OCI-LY3 (cell line): ENCODE measurements at regions not wholly inside any gene's neighbourhood (a gene's known extent, or its start where the extent isn't known, plus 50 kb on each side); places are given as distances from the start of the nearest gene placed in this dataset.

Source experiments
- H2AFZ ChIP-seq: fragments of 200-600, 300-600 bp; shearing (Covaris generic); 2 replicates; pipeline ENCODE4 v1.6.0; 2014; ENCODE audit warnings: antibody characterized with exemption, low read depth, low read length
- H3K27ac ChIP-seq: fragments of 200-600, 300-600 bp; sonication (generic); 2 replicates; pipeline ENCODE4 v1.5.1; 2014; ENCODE audit warnings: mild to moderate bottlenecking, low read length, moderate library complexity, mixed read lengths
- H3K27me3 ChIP-seq: fragments of 200-600, 300-600 bp; sonication (generic); 2 replicates; pipeline ENCODE4 v1.6.1; 2014; ENCODE audit warnings: low read depth, low read length, mixed read lengths
- H3K36me3 ChIP-seq: fragments of 200-600, 300-600 bp; sonication (generic); replicated peaks from 2 replicates; pipeline ENCODE3; 2014; ENCODE audit warnings: low read depth, low read length, mixed read lengths
- H3K4me1 ChIP-seq: fragments of 300-600, 200-600 bp; sonication (generic); 2 replicates; pipeline ENCODE4 v1.6.1; 2014; ENCODE audit warnings: low read length, mixed read lengths
- H3K4me2 ChIP-seq: fragments of 200-600, 300-600 bp; sonication (generic); 2 replicates; pipeline ENCODE4 v1.6.1; 2014; ENCODE audit warnings: low read length, mixed read lengths
- H3K4me3 ChIP-seq: fragments of 300-600, 200-600 bp; sonication (generic); 2 replicates; pipeline ENCODE4 v1.5.1; 2014; ENCODE audit warnings: antibody characterized with exemption, mild to moderate bottlenecking, low read length, moderate library complexity
- H3K79me2 ChIP-seq: fragments of 300-600, 200-600 bp; shearing (Covaris generic); 2 replicates; pipeline ENCODE4 v1.6.1; 2014; ENCODE audit warnings: mild to moderate bottlenecking, low read length, mixed read lengths
- H3K9ac ChIP-seq: fragments of 300-600, 200-600 bp; shearing (Covaris generic); 2 replicates; pipeline ENCODE4 v1.6.0; 2014; ENCODE audit warnings: mild to moderate bottlenecking, low read length, moderate library complexity
- H3K9me3 ChIP-seq: fragments of 200-600, 300-600 bp; shearing (Covaris generic); 2 replicates; pipeline ENCODE4 v1.6.1; 2014; ENCODE audit warnings: low read length, mixed read lengths; ENCODE audit not compliant: insufficient read depth
- H4K20me1 ChIP-seq: fragments of 200-600, 300-600 bp; sonication (generic); 2 replicates; pipeline ENCODE4 v1.6.1; 2016; ENCODE audit warnings: low read length, mixed read lengths; ENCODE audit not compliant: insufficient read depth
- CTCF ChIP-seq: fragments of 200-600, 300-600 bp; sonication (generic); IDR thresholded peaks from 2 replicates; pipeline ENCODE4 v1.5.1; 2014; ENCODE audit warnings: antibody characterized with exemption, low read length, low read depth
- EZH2phosphoT487 ChIP-seq: fragments of 200-600 bp; shearing (Covaris generic); IDR thresholded peaks from 2 replicates; pipeline ENCODE4 v1.6.1; 2018; ENCODE audit warnings: antibody characterized with exemption, mixed run types, low read depth

- no peak for TF ChIP-seq EZH2phosphoT487
- TF ChIP-seq CTCF: no peak
- H3K27me3 ChIP-seq: no peaks in the 10 kb centered on the region
- no peaks in the 10 kb centered on the region for H3K79me2 ChIP-seq
- H3K9me3 ChIP-seq: no peaks in the 10 kb centered on the region
- H3K4me1 ChIP-seq: no peaks in the 10 kb centered on the region
- no peaks in the 10 kb centered on the region for H4K20me1 ChIP-seq
- H3K9ac ChIP-seq: no peak overlapping the region
- no peak overlapping the region for H3K4me3 ChIP-seq
- H3K36me3 ChIP-seq: no peaks in the 10 kb centered on the region
- no peak overlapping the region for H3K4me2 ChIP-seq
- H3K27ac ChIP-seq: no peak overlapping the region
- no peak overlapping the region for H2AFZ ChIP-seq
Observed at GRCh38 chr7:86214734-86215133, 429.0 kb upstream of the GRM3 start.

- Histone ChIP-seq H3K4me2 (no peak overlapping the region), H3K9me3 (no peaks in the 10 kb centered on the region), H3K27me3 (no peaks in the 10 kb centered on the region), H3K4me3 (no peak overlapping the region), H3K36me3 (no peaks in the 10 kb centered on the region), H3K79me2 (no peaks in the 10 kb centered on the region), H2AFZ (no peak overlapping the region), H3K4me1 (no peaks in the 10 kb centered on the region), H3K27ac (no peak overlapping the region), H4K20me1 (no peaks in the 10 kb centered on the region), H3K9ac (no peak overlapping the region)
- TF ChIP-seq EZH2phosphoT487 (no peak), CTCF (no peak)
Observed at GRCh38 chr7:86212976-86213375, 430.7 kb upstream of the GRM3 start.

- no peak overlapping the region for H3K4me3 ChIP-seq
- H3K36me3 ChIP-seq: no peaks in the 10 kb centered on the region
- H3K4me2 ChIP-seq: no peak overlapping the region
- no peaks in the 10 kb centered on the region for H4K20me1 ChIP-seq
- no peaks in the 10 kb centered on the region for H3K9me3 ChIP-seq
- no peak overlapping the region for H2AFZ ChIP-seq
- no peak overlapping the region for H3K27ac ChIP-seq
- TF ChIP-seq CTCF: no peak
- TF ChIP-seq EZH2phosphoT487: no peak
- no peaks in the 10 kb centered on the region for H3K27me3 ChIP-seq
- no peaks in the 10 kb centered on the region for H3K4me1 ChIP-seq
- no peaks in the 10 kb centered on the region for H3K79me2 ChIP-seq
- no peak overlapping the region for H3K9ac ChIP-seq
Observed at GRCh38 chr7:86209036-86209435, 434.7 kb upstream of the GRM3 start.

- no peak overlapping the region for H2AFZ ChIP-seq
- H3K27me3 ChIP-seq: no peaks in the 10 kb centered on the region
- peaks cover 2% of the 10 kb centered on the region; the same call in 1 of the 2 replicates for H3K9me3 ChIP-seq
- H3K27ac ChIP-seq: no peak overlapping the region
- H3K79me2 ChIP-seq: no peaks in the 10 kb centered on the region
- no peak overlapping the region for H3K4me2 ChIP-seq
- no peak overlapping the region for H3K4me3 ChIP-seq
- H3K9ac ChIP-seq: no peak overlapping the region
- TF ChIP-seq CTCF (no peak), EZH2phosphoT487 (no peak)
- no peaks in the 10 kb centered on the region for H3K36me3 ChIP-seq
- no peaks in the 10 kb centered on the region for H3K4me1 ChIP-seq
- H4K20me1 ChIP-seq: no peaks in the 10 kb centered on the region
Observed at GRCh38 chr7:86207740-86208139, 436.0 kb upstream of the GRM3 start.
